NK-92 treated with Interleukin-12 subunit alpha and Interleukin-12 subunit beta, amount 100 ng/mL, for 24 hours (cell line): ENCODE measurements at regions not wholly inside any gene's neighbourhood (a gene's known extent, or its start where the extent isn't known, plus 50 kb on each side); places are given as distances from the start of the nearest gene placed in this dataset.
"Not testable (repeated sequence)": the region's sequence is repeated elsewhere in the genome, so short reads cannot be mapped to it uniquely, and the experiment has no call there.

ENCODE experiments used
- DNase-seq: peaks from one replicate; lab custom pipeline; 2025; lab: John Stamatoyannopoulos, UW

- DNase-seq: peak; percentile 37
These were observed 196.7 kb upstream of the TPRG1 start for GRCh38 chr3:188974856-188975599.

GRCh38 chr3:188975600-188976314 is 196.0 kb upstream of the TPRG1 start:
- peak; percentile 17 for DNase-seq

DNA sequence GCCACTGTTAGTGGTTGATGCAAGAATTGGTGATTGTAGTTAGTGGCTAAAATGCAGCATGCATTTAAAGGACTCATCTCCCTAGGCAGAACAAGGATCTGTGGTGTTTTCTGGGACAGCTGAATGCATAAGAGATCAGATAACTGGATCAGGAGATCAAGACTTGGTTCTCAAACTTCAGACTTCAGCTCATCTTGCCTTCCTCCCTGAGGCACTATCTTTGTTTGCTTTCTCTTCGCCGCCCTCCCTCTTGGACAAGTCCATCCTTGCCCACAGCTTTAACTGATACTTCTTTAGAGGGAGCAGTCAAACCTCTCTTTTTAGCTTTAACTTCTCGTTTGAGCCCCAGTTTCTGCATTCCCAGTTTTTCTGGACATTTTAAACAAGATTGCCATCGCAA is 195.4 kb upstream of the TPRG1 start:
- no peak for DNase-seq

- DNase-seq: no peak
These were observed 193.2 kb upstream of the TPRG1 start for GRCh38 chr3:188978421-188979171.

GRCh38 chr3:188979248-188979647 is 192.5 kb upstream of the TPRG1 start:
- DNase-seq: no peak

DNA sequence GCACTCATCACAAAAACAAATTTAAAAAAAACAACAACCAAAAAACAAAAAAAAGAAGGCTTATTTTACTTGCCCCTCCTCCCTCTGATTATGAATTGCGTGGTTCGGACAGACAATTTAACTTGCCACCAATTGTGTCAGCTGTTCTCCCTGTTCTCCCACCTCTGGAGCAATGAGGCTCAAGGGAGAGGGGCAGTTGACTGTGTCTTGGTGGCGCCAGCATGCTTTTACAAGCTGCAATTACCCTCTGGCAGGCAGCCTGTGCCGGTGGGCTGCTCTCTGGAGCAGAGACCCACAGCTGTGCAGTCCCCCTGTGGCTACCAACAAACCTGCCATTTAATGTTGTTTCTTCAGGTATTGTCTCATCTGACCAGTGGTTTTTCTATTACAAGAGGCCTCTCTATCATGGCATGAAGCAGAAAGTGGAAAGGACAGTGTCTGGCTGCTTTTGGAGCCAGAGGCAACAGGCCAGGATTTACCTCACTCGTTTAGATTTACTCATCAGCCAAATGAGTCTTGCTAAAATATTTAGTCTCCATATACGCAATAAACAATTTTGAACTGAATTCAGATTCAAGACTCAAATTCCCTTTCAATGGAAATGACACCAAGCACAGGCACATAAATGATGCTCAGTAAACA is 192.0 kb upstream of the TPRG1 start:
- no peak for DNase-seq

DNA sequence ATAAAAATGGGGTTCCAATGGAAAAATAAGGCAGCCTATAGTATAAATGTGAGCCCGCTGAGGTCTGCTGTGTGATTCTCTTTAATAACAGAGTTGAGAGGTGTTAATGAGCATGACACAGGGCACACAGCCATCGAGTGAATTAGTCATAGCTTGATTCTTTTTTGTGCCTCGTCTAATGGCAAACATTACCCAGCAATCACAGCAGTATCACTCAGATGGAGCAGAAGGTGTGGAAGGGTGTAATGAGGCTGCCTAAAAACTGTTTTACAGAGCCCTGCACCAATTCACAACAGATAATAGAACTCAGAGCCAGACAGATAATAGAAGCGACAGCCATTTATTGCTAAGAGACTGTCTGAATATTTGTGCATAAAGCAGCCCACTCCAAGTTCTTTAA is 178.6 kb upstream of the TPRG1 start:
- DNase-seq: no peak

DNA sequence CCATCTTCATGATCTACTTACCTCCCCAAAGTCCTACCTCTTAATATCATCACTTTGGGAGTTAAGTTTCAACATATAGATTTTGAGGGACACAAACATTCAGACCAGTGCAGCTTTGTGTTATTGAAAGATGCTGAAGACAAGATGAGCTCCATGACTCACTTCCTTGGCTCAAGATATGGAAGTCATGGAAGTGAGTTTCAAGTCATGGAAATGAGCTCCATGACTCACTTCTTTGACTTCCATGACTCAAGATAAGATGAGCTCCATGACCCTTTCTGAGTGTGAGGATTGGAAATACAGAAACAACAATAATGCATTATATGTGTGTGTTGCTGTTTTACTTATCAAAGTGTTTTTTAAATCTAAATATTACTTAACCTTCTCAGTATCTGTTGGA is 170.2 kb upstream of the TPRG1 start:
- no peak for DNase-seq

DNA sequence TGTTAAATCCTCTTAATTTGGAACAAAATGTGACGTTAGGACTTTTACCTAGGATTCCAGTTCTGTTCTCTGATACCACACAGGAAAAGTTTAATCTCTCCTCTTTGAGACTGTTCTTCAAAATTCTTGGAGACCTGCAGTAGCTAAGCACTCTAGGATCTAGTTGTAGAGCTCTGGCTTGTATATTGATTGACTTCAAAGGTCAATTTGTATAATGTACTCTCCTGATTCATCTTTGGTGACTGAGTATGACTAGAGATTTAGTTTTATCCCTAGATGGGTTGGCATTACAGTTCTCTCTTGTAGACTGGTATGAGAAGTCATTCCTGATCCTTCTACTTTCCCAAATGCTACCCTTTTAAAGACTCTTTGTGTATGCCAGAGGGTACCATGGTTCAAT is 168.4 kb upstream of the TPRG1 start:
- no peak for DNase-seq

DNA sequence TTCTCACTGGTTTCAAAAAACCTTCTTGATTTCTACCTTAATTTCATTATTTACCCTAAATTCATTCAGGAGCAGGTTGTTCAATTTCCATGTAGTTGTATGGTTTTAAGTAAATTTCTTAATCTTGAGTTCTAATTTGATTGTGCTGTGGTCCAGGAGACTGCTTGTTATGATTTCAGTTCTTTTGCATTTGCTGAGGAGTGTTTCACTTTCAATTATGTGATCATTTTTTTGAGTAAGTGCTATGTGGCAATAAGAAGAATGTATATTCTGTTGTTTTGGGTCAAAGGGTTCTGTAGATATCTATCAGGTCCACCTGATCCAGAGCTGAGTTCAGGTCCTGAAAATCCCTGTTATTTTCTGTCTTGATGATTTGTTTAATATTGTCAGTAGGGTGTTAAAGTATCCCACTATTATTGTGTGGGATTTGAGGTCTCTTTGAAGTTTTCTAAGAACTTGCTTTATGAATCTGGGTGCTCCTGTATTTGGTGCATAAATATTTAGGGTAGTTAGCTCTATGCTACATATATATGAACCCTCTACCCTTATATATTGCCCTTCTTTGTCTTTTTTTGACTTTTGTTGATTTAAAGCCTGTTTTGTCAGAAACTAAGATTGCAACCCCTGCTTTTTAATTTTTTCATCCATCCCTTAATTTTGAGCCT is 158.4 kb upstream of the TPRG1 start:
- no peak for DNase-seq

- no peak for DNase-seq
These were observed 157.2 kb upstream of the TPRG1 start for GRCh38 chr3:189014526-189014925.

DNA sequence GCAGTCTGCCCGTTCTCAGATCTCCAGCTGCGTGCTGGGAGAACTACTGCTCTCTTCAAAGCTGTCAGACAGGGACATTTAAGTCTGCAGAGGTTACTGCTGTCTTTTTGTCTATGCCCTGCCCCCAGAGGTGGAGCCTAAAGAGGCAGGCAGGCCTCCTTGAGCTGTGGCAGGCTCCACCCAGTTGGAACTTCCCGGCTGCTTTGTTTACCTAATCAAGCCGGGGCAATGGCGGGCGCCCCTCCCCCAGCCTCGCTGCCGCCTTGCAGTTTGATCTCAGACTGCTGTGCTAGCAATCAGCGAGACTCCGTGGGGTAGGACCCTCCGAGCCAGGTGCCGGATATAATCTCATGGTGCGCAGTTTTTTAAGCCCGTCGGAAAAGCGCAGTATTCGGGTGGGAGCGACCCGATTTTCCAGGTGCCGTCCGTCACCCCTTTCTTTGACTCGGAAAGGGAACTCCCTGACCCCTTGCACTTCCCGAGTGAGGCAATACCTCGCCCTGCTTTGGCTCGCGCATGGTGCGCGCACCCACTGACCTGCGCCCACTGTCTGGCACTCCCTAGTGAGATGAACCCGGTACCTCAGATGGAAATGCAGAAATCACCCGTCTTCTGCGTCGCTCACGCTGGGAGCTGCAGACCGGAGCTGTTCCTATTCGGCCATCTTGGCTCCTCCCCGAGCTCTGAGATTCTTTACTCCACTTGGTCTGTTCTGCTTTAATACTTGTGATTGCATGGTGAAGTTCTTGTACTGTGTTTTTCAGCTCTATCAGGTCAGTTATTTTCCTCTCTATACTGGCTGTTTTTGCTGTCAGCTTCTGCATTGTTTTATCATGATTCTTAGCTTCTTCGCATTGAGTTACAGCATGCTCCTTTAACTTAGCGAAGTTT is 148.9 kb upstream of the TPRG1 start:
- DNase-seq: not testable (repeated sequence)

GRCh38 chr3:189025866-189026265 is 145.9 kb upstream of the TPRG1 start:
- DNase-seq: no peak

DNA sequence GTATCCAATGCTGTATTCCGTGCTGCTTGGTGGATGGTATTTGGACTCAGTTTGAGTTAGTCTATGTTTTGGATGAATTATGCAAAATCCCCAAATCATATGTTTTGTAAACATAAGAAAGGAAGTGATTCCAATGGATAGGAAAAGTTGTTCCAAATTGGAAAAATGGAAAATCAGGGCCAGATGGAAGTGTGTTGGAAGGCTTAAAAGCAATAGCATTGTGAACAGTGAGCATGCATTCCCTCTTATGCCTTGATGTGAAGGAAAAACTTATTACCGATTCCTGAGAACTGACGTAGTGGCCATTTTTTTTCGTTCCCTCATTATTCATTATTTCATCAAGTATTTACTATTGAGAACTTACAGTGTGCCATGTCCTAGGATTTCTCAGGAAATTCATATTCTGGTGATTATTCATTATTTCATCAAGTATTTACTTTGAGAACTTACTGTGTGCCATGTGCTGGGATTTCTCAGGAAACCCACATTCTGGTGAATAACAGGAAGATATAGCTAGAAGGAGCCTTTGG is 144.1 kb upstream of the TPRG1 start:
- no peak for DNase-seq

DNA sequence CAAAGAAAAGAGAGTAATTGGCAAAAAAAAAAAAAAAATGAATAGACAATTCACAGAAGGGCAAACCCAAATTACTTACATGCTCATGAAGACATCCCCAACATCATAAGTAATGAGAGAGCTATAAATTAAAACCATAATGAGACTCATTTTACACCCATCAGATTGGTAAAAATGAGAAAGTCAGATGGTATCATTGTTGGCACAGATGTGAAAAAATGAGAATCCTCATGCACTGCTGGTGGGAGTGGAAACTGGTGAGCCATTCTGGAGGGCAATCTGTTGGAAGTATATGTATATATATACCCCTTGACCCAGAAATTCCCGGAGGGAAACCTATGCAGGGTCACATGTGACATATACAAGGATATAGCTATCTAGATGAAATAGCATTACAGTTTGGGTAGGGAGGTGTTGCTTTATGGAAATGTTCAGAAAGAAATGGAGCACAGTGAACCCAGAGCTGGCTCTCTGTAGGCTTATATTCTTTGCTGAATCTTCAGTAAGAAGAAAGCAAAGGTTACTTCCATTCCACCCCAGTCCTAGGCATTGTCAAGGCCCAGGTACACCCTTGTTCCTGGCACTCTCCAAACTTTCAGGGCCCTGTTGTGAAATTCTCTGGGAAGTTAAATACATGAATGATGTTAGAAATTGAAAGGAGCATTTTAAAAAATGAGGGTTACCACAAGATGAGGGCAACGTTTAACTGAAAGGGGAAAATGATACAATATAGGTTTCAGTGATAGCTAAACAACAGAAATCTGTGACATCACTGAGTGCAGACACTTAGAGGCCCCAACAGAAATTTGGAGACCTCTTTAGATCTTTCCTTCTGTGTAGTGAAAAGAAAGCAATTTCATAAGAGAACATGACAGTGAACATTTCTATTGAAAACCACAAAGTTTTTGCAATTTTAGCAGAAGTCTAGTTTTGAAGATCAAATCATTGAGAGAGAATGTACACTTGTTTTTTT is 132.7 kb upstream of the TPRG1 start:
- no peak for DNase-seq

GRCh38 chr3:189040656-189041335 is 131.0 kb upstream of the TPRG1 start:
- DNase-seq: no peak

GRCh38 chr3:189041482-189042090 is 130.2 kb upstream of the TPRG1 start:
- peak; percentile 53 for DNase-seq

GRCh38 chr3:189042832-189043231 is 128.9 kb upstream of the TPRG1 start:
- DNase-seq: no peak
